ENCODE measurements at regions not wholly inside any gene's neighbourhood (a gene's known extent, or its start where the extent isn't known, plus 50 kb on each side); places are given as distances from the start of the nearest gene placed in this dataset.
"Not testable (repeated sequence)": the region's sequence is repeated elsewhere in the genome, so short reads cannot be mapped to it uniquely, and the experiment has no call there.

GRCh38 chrX:93468075-93468474 lies 205.3 kb downstream of the NAP1L3 start:
- no peak for DNase-seq

GRCh38 chrX:93466383-93466782 lies 207.0 kb downstream of the NAP1L3 start:
- no peak for DNase-seq

- no peak for DNase-seq
Observed at GRCh38 chrX:93461060-93461459, 212.3 kb downstream of the NAP1L3 start.

- DNase-seq = no peak
Observed at GRCh38 chrX:93454509-93454908, 218.9 kb downstream of the NAP1L3 start.

GRCh38 chrX:93434721-93435120 lies 238.7 kb downstream of the NAP1L3 start:
- not testable (repeated sequence) for DNase-seq

- no peak for DNase-seq
Observed at GRCh38 chrX:93428497-93428896, 244.9 kb downstream of the NAP1L3 start.

GRCh38 chrX:93422693-93423092 lies 250.7 kb downstream of the NAP1L3 start:
- DNase-seq = no peak

- peak; percentile 17 for DNase-seq
Observed at GRCh38 chrX:93420525-93421082, 252.8 kb downstream of the NAP1L3 start.

GRCh38 chrX:93420090-93420489 lies 253.3 kb downstream of the NAP1L3 start:
- DNase-seq = no peak

- no peak for DNase-seq
Observed at GRCh38 chrX:93419642-93420041, 253.7 kb downstream of the NAP1L3 start.

GRCh38 chrX:93404121-93404520 lies 269.3 kb downstream of the NAP1L3 start:
- no peak for DNase-seq

- DNase-seq = no peak
Observed at GRCh38 chrX:93354651-93355050, 318.7 kb downstream of the NAP1L3 start.

GRCh38 chrX:93346309-93346708 lies 327.1 kb downstream of the NAP1L3 start:
- DNase-seq = no peak

- DNase-seq = not testable (repeated sequence)
Observed at GRCh38 chrX:93344287-93344686, 329.1 kb downstream of the NAP1L3 start.

GRCh38 chrX:93332329-93332728 lies 341.0 kb downstream of the NAP1L3 start:
- DNase-seq = no peak

- no peak for DNase-seq
Observed at GRCh38 chrX:93322110-93322509, 351.3 kb downstream of the NAP1L3 start.

GRCh38 chrX:93319609-93320008 lies 353.8 kb downstream of the NAP1L3 start:
- DNase-seq = no peak
